IPS-18a (cell line): ENCODE measurements at regions not wholly inside any gene's neighbourhood (a gene's known extent, or its start where the extent isn't known, plus 50 kb on each side); places are given as distances from the start of the nearest gene placed in this dataset.

Source experiments
- H3K27ac ChIP-seq: one replicate; pipeline ENCODE4 v1.5.1; 2013; ENCODE audit warnings: low read length
- H3K27me3 ChIP-seq: one replicate; pipeline ENCODE4 v1.6.1; 2013; ENCODE audit warnings: mild to moderate bottlenecking, low read length; ENCODE audit not compliant: control insufficient read depth, insufficient read depth
- H3K36me3 ChIP-seq: one replicate; pipeline ENCODE4 v1.6.1; 2013; ENCODE audit warnings: low read depth, low read length; ENCODE audit not compliant: control insufficient read depth
- H3K4me1 ChIP-seq: one replicate; pipeline ENCODE4 v1.6.1; 2013; ENCODE audit warnings: low read depth, low read length; ENCODE audit not compliant: control insufficient read depth
- H3K4me3 ChIP-seq: one replicate; pipeline ENCODE4 v1.5.1; 2013; ENCODE audit warnings: low read length
- H3K9ac ChIP-seq: one replicate; pipeline ENCODE4 v1.6.1; 2013; ENCODE audit warnings: mild to moderate bottlenecking, low read length, moderate library complexity
- H3K9me3 ChIP-seq: one replicate; pipeline ENCODE4 v1.6.1; 2013; ENCODE audit warnings: low read depth, low read length; ENCODE audit not compliant: control insufficient read depth

- Histone ChIP-seq H3K36me3 (no peaks in the 10 kb centered on the region), H3K27me3 (no peaks in the 10 kb centered on the region), H3K4me1 (peaks cover 21% of the 10 kb centered on the region), H3K27ac (no peak overlapping the region), H3K9me3 (no peaks in the 10 kb centered on the region), H3K4me3 (no peak overlapping the region), H3K9ac (no peak overlapping the region)
Observed at GRCh38 chr6:139920776-139921100, 546.3 kb upstream of the CITED2 start.

GRCh38 chr6:139920027-139920775, 545.8 kb upstream of the CITED2 start:
- no peak overlapping the region for H3K4me3 ChIP-seq

DNA sequence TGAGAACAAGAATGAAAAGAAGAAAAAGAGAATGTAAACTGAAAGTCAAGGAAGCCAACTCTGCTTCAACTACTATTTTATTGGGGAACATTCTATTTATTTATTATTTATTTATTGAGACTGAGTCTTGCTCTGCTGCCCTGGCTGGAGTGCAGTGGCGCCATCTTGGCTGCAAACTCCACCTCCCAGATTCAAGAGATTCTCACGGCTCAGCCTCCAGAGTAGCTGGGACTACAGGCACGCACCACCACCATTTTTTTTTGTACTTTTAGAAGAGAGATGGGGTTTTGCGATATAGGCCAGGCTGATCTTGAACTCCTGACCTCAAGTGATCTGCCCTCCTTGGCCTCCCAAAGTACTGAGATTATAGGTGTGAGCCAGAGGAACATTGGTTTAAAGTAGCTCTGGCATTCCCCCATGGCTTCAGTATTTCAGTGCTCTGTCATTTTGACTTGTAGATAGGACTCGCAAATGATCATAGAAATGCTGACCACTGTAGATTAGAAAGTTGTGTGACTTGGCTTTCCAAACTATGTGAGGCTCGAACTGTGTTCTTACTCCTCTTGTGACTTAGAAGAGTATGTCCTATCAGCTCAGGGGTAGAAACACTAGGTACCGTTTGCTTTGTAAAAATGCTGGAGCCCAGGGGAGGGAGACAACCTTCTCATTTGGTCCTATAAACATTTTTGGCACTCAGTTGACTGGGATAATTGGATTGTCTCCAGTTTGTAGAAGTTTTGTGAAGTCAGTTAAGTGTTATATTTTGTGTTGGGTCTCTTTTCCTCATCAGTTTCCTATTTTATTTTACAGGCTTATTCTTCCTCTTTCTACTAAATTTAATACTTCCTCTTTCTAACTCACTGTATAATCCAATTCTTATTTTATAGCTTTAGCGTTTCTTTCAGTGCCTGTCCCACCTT, 544.9 kb upstream of the CITED2 start:
- Histone ChIP-seq H3K27ac (no peak overlapping the region), H3K9me3 (peaks cover 7% of the 10 kb centered on the region), H3K9ac (no peak overlapping the region), H3K4me1 (peaks cover 21% of the 10 kb centered on the region), H3K4me3 (no peak overlapping the region), H3K36me3 (no peaks in the 10 kb centered on the region), H3K27me3 (no peaks in the 10 kb centered on the region)

More at GRCh38 chr6:139920027-139920775, 545.8 kb upstream of the CITED2 start:
- H3K36me3 ChIP-seq: no peaks in the 10 kb centered on the region
- no peaks in the 10 kb centered on the region for H3K27me3 ChIP-seq
- peaks cover 21% of the 10 kb centered on the region for H3K4me1 ChIP-seq
- H3K9me3 ChIP-seq: no peaks in the 10 kb centered on the region
- H3K27ac ChIP-seq: no peak overlapping the region
- no peak overlapping the region for H3K9ac ChIP-seq

DNA sequence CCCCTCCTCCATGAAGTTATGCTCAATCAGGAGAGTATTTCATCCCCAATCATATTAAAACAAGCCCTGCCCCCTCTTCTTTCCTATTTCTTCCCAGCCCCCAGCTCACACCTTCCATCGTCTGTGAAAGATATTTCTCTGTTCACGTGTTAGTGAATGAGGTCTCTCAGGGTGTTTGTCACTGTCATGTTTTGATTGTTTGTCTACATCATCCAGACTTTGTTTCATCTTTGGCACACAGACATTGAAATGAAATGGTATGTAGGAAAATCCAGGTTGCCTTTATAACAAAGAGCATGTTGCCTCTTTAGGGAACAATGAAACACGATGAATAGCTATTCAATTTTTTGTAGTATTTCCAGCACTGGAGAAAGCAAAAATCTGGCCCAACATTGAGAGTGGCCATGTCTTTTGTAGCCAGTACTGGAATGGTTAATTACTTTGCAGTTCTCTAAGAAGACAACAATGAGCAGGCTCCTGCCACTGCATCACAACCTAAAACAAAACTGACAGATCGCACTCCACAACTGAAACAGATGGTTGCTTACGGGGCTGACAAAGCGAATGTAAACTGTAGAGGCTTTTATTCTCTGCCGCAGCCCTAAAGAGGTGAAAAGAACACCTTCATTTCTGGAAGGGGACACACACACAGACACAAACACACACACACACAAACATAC, 543.6 kb upstream of the CITED2 start:
- Histone ChIP-seq H3K27ac (no peak overlapping the region), H3K4me3 (no peak overlapping the region), H3K4me1 (peaks cover 21% of the 10 kb centered on the region), H3K27me3 (no peaks in the 10 kb centered on the region), H3K36me3 (no peaks in the 10 kb centered on the region), H3K9me3 (peaks cover 9% of the 10 kb centered on the region), H3K9ac (no peak overlapping the region)

DNA sequence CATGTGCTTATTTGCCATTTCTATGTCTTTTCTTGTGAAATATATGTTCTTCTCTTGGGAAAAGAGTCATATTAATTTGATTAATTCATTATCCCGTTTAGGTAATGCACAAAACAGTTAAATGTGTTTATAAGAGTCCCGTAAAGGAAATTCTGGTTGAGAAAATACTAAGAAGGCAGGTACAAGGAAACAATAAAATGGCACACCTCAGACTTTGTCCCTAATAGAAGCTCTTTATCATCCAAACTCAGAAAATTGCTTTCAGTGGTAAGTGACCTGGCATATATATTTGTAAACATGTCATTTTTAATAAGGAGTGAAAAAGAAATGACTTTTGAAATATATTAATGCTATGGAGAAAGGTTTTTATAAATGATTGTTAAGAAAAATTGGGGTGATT, 540.5 kb upstream of the CITED2 start:
- H3K9me3 ChIP-seq: peaks cover 9% of the 10 kb centered on the region
- H3K27me3 ChIP-seq: no peaks in the 10 kb centered on the region
- H3K4me3 ChIP-seq: no peak overlapping the region
- H3K4me1 ChIP-seq: peaks cover 16% of the 10 kb centered on the region
- H3K27ac ChIP-seq: no peak overlapping the region
- no peaks in the 10 kb centered on the region for H3K36me3 ChIP-seq
- no peak overlapping the region for H3K9ac ChIP-seq

DNA sequence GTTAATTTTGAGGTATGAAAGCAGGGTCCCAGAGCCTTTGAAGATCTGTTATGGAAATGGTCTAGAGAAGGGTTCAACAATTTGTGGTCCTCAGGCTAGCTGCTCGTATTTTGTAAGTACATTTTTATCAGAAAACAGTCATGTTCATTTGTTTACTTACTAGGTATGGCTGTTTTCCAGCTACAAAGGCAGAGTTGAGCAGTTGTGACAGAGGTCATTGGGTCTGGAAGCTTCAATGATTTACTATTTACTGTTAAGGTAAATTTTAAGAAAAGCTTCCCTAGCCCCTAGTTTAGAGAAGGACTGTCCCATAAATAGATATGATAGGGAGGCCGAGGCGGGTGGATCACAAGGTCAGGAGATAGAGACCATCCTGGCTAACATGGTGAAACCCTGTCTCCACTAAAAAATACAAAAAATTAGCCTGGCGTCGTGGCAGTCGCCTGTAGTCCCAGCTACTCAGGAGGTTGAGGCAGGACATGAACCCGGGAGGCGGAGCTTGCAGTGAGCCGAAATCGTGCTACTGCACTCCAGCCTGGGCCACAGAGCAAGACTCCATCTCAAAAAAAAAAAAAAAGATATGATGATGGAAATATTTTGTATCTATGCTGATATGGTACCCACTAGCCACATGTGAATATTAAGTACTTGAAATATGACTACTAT, 538.4 kb upstream of the CITED2 start:
- H3K4me3 ChIP-seq: no peak overlapping the region
- no peaks in the 10 kb centered on the region for H3K36me3 ChIP-seq
- H3K27me3 ChIP-seq: no peaks in the 10 kb centered on the region
- peaks cover 9% of the 10 kb centered on the region for H3K9me3 ChIP-seq
- H3K4me1 ChIP-seq: peaks cover 3% of the 10 kb centered on the region
- H3K9ac ChIP-seq: no peak overlapping the region
- H3K27ac ChIP-seq: no peak overlapping the region

DNA sequence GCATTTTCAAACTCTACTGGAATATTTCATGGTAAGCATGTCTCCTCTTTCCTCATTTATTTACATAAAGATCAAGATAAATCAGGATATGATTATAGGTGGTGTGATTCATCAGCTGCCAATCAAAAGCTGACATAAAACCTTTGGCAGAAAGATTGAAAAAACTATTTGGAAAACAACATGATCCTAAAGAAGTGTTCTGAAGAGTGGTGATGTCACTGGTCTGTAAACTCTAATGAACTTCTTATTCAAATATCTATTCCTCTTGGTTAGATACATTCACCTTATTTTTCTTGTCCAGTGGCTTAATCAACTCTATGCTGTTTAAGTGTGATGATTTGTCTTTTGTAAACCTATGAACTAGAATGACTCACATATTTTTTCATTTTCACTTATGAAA, 535.5 kb upstream of the CITED2 start:
- Histone ChIP-seq H3K36me3 (no peaks in the 10 kb centered on the region), H3K4me3 (no peak overlapping the region), H3K9me3 (peaks cover 8% of the 10 kb centered on the region), H3K27me3 (no peaks in the 10 kb centered on the region), H3K27ac (no peak overlapping the region), H3K9ac (no peak overlapping the region), H3K4me1 (peaks cover 10% of the 10 kb centered on the region)

DNA sequence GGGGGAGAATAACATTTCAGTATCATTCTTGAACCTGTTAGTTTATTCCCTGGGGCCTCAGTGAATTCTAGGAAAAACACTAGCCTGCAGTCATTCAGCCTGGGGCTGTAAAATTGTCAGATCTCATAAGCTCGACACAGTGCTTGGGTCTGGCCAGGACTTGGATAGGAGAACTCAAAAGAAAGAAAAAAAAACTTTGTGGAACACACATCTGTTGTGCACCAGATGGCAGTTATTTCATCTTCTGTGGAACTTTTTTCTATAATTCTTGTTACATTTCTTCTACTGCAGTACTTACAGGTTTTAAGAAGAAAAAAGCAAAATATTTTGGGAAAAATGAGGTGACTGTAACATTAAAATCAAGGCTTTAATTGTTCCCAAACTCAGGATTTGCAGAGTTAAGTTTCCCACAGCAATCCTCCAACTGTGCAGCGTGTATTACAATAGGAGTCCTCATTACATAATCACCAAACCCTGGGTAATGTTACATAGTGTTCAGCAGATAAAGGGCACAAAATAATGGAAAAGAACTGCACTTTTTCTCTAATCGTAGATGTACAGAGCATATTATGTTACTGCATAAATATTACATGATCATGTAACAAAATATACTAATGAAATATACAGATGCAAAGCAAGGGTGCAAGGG, 531.1 kb upstream of the CITED2 start:
- Histone ChIP-seq H3K9ac (no peak overlapping the region), H3K27ac (no peak overlapping the region), H3K4me3 (no peak overlapping the region), H3K4me1 (peaks cover 12% of the 10 kb centered on the region), H3K36me3 (no peaks in the 10 kb centered on the region), H3K9me3 (no peaks in the 10 kb centered on the region), H3K27me3 (no peaks in the 10 kb centered on the region)

- no peaks in the 10 kb centered on the region for H3K27me3 ChIP-seq
- H3K4me3 ChIP-seq: no peak overlapping the region
- H3K27ac ChIP-seq: no peak overlapping the region
- no peaks in the 10 kb centered on the region for H3K9me3 ChIP-seq
- H3K9ac ChIP-seq: no peak overlapping the region
- no peaks in the 10 kb centered on the region for H3K36me3 ChIP-seq
- peaks cover 12% of the 10 kb centered on the region for H3K4me1 ChIP-seq
Observed at GRCh38 chr6:139904568-139904967, 530.1 kb upstream of the CITED2 start.

DNA sequence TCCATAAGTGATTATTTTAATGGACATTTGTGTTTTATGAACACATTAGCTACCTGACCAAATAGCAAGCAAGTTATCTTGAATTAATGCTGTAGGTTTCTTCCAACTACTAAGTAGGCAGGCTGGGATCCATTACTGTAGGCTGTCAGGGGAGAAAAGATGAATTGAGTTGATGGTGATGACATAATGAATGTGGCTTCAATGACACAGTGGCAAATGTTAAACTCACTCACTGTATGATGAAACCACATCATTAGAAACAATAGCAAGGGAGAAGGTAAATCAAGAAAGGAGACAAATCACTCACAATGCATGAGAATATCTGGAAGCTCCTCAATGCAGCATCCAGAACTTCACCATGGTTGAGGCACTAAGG, 529.7 kb upstream of the CITED2 start:
- Histone ChIP-seq H3K36me3 (no peaks in the 10 kb centered on the region), H3K9me3 (no peaks in the 10 kb centered on the region), H3K4me1 (peaks cover 12% of the 10 kb centered on the region), H3K9ac (no peak overlapping the region), H3K27ac (no peak overlapping the region), H3K27me3 (no peaks in the 10 kb centered on the region), H3K4me3 (no peak overlapping the region)
